Smooth muscle cell (in vitro differentiated cells): ENCODE measurements at regions not wholly inside any gene's neighbourhood (a gene's known extent, or its start where the extent isn't known, plus 50 kb on each side); places are given as distances from the start of the nearest gene placed in this dataset.

ENCODE experiments used
- DNase-seq: peaks from one replicate; lab custom pipeline; 2025; ENCODE audit not compliant: unreplicated experiment; lab: John Stamatoyannopoulos, UW
- H2AFZ ChIP-seq: fragments of 200-600 bp; sonication (generic); 2 replicates; pipeline ENCODE4 v1.6.0; 2016; ENCODE audit warnings: antibody characterized with exemption, low read depth, mild to moderate bottlenecking
- H3F3A ChIP-seq: fragments of 200-600 bp; sonication (generic); 2 replicates; pipeline ENCODE4 v1.6.0; 2017; ENCODE audit warnings: antibody characterized with exemption, low read depth
- H3K27ac ChIP-seq: fragments of 200-600 bp; sonication (generic); 2 replicates; pipeline ENCODE4 v1.5.1; 2016; ENCODE audit warnings: low read depth, mild to moderate bottlenecking
- H3K27me3 ChIP-seq: fragments of 200-600 bp; sonication (generic); 2 replicates; pipeline ENCODE4 v1.6.1; 2016; ENCODE audit warnings: low read depth, mild to moderate bottlenecking
- H3K36me3 ChIP-seq: fragments of 200-600 bp; sonication (generic); 2 replicates; pipeline ENCODE4 v1.5.1; 2016; ENCODE audit warnings: low read depth
- H3K4me1 ChIP-seq: fragments of 200-600 bp; sonication (generic); 2 replicates; pipeline ENCODE4 v1.5.1; 2016; ENCODE audit warnings: low read depth
- H3K4me2 ChIP-seq: fragments of 200-600 bp; sonication (generic); 2 replicates; pipeline ENCODE4 v1.6.0; 2016; ENCODE audit warnings: mild to moderate bottlenecking
- H3K4me3 ChIP-seq: fragments of 200-600 bp; sonication (generic); 2 replicates; pipeline ENCODE4 v1.5.1; 2016; ENCODE audit warnings: mild to moderate bottlenecking
- H3K79me2 ChIP-seq: fragments of 200-600 bp; sonication (generic); 2 replicates; pipeline ENCODE4 v1.6.0; 2016; ENCODE audit warnings: low read depth, mild to moderate bottlenecking
- H3K9ac ChIP-seq: fragments of 200-600 bp; sonication (generic); 2 replicates; pipeline ENCODE4 v1.6.0; 2016; ENCODE audit warnings: low read depth
- H3K9me3 ChIP-seq: fragments of 200-600 bp; sonication (generic); replicated peaks from 2 replicates; pipeline ENCODE4 v1.5.1; 2016; ENCODE audit warnings: low read depth
- H4K20me1 ChIP-seq: fragments of 200-600 bp; sonication (generic); 2 replicates; pipeline ENCODE4 v1.6.0; 2016; ENCODE audit warnings: low read depth
- CTCF ChIP-seq: fragments of 200-600 bp; sonication (generic); IDR thresholded peaks from 2 replicates; pipeline ENCODE4 v1.5.1; 2017; ENCODE audit warnings: borderline replicate concordance, mild to moderate bottlenecking, antibody characterized with exemption; ENCODE audit not compliant: insufficient read depth, poor library complexity, severe bottlenecking
- WGBS: methylation state at CpG from one replicate; pipeline ENCODE4 v1.1.7; 2016; ENCODE audit warnings: low lambda C conversion rate; 5-methylcytosine and 5-hydroxymethylcytosine counted together

- Histone ChIP-seq H3K4me2 (no peak overlapping the region), H3K9ac (no peak overlapping the region), H3F3A (no peaks in the 10 kb centered on the region), H2AFZ (no peak overlapping the region), H3K36me3 (no peaks in the 10 kb centered on the region), H3K27me3 (no peaks in the 10 kb centered on the region), H3K27ac (no peak overlapping the region), H3K9me3 (no peaks in the 10 kb centered on the region), H4K20me1 (no peaks in the 10 kb centered on the region), H3K4me1 (peaks cover 5% of the 10 kb centered on the region), H3K79me2 (no peaks in the 10 kb centered on the region), H3K4me3 (no peak overlapping the region)
- no peak for TF ChIP-seq CTCF
- no peak for DNase-seq
- WGBS = 97% methylated on average over 1 of the region's 1 CpG
Observed at GRCh38 chr5:96123418-96123817, 161.8 kb upstream of the ELL2 start.

GRCh38 chr5:96121364-96121763 lies 159.7 kb upstream of the ELL2 start:
- Histone ChIP-seq H4K20me1 (no peaks in the 10 kb centered on the region), H3K4me2 (no peak overlapping the region), H3K79me2 (no peaks in the 10 kb centered on the region), H3K36me3 (no peaks in the 10 kb centered on the region), H2AFZ (no peak overlapping the region), H3K27ac (no peak overlapping the region), H3K27me3 (no peaks in the 10 kb centered on the region), H3K4me1 (peaks cover 11% of the 10 kb centered on the region), H3K4me3 (no peak overlapping the region), H3K9me3 (no peaks in the 10 kb centered on the region), H3F3A (no peaks in the 10 kb centered on the region), H3K9ac (no peak overlapping the region)
- 97% methylated on average over 2 of the region's 2 CpGs for WGBS
- TF ChIP-seq CTCF = no peak
- DNase-seq = no peak

GRCh38 chr5:96120120-96120519 lies 158.5 kb upstream of the ELL2 start:
- Histone ChIP-seq H3K79me2 (no peaks in the 10 kb centered on the region), H4K20me1 (no peaks in the 10 kb centered on the region), H3K9ac (no peak overlapping the region), H3K27ac (no peak overlapping the region), H3K27me3 (no peaks in the 10 kb centered on the region), H3K4me3 (no peak overlapping the region), H3K36me3 (no peaks in the 10 kb centered on the region), H3F3A (no peaks in the 10 kb centered on the region), H3K9me3 (no peaks in the 10 kb centered on the region), H3K4me1 (peaks cover 6% of the 10 kb centered on the region), H3K4me2 (no peak overlapping the region), H2AFZ (no peak overlapping the region)
- WGBS = 70% methylated on average over 1 of the region's 1 CpG
- TF ChIP-seq CTCF = no peak
- no peak for DNase-seq

GRCh38 chr5:96117771-96118651 lies 156.4 kb upstream of the ELL2 start:
- Histone ChIP-seq H3F3A (no peaks in the 10 kb centered on the region), H3K9ac (no peak overlapping the region), H3K9me3 (no peaks in the 10 kb centered on the region), H2AFZ (no peak overlapping the region), H3K4me3 (no peak overlapping the region), H3K36me3 (no peaks in the 10 kb centered on the region), H4K20me1 (no peaks in the 10 kb centered on the region), H3K4me2 (no peak overlapping the region), H3K4me1 (peaks cover 6% of the 10 kb centered on the region), H3K79me2 (no peaks in the 10 kb centered on the region), H3K27ac (no peak overlapping the region), H3K27me3 (no peaks in the 10 kb centered on the region)
- no peak for DNase-seq
- WGBS = 86% methylated on average over 3 of the region's 3 CpGs
- no peak for TF ChIP-seq CTCF
